ENCODE measurements at regions not wholly inside any gene's neighbourhood (a gene's known extent, or its start where the extent isn't known, plus 50 kb on each side); places are given as distances from the start of the nearest gene placed in this dataset.
"Not testable (repeated sequence)": the region's sequence is repeated elsewhere in the genome, so short reads cannot be mapped to it uniquely, and the experiment has no call there.

- no peaks in the 10 kb centered on the region for H3K4me1 ChIP-seq (ENCODE audit: control insufficient read depth, insufficient read depth, low read length)
- H3K27me3 ChIP-seq (ENCODE audit: control insufficient read depth, insufficient read depth, low read length), result no peaks in the 10 kb centered on the region
- no peaks in the 10 kb centered on the region for H3K36me3 ChIP-seq (ENCODE audit: control insufficient read depth, insufficient read depth, low read length)
- H3K4me3 ChIP-seq (ENCODE audit: low read depth, low read length), result no peak overlapping the region
- no peaks in the 10 kb centered on the region for H3K9me3 ChIP-seq (ENCODE audit: control insufficient read depth, insufficient read depth, low read length)
- no peak overlapping the region for H3K9ac ChIP-seq (ENCODE audit: low read depth, low read length)
Observed at GRCh38 chr2:125643128-125643527, 1012.8 kb upstream of the GYPC start.

GRCh38 chr2:125643585-125643984, 1012.4 kb upstream of the GYPC start:
- H3K9ac ChIP-seq (ENCODE audit: low read depth, low read length), result no peak overlapping the region
- H3K4me1 ChIP-seq (ENCODE audit: control insufficient read depth, insufficient read depth, low read length), result no peaks in the 10 kb centered on the region
- no peaks in the 10 kb centered on the region for H3K9me3 ChIP-seq (ENCODE audit: control insufficient read depth, insufficient read depth, low read length)
- H3K4me3 ChIP-seq (ENCODE audit: low read depth, low read length), result no peak overlapping the region
- H3K36me3 ChIP-seq (ENCODE audit: control insufficient read depth, insufficient read depth, low read length), result no peaks in the 10 kb centered on the region
- H3K27me3 ChIP-seq (ENCODE audit: control insufficient read depth, insufficient read depth, low read length), result no peaks in the 10 kb centered on the region

GRCh38 chr2:125644257-125644656, 1011.7 kb upstream of the GYPC start:
- Histone ChIP-seq H3K36me3 (ENCODE audit: control insufficient read depth, insufficient read depth, low read length) (no peaks in the 10 kb centered on the region), H3K27me3 (ENCODE audit: control insufficient read depth, insufficient read depth, low read length) (no peaks in the 10 kb centered on the region), H3K9me3 (ENCODE audit: control insufficient read depth, insufficient read depth, low read length) (no peaks in the 10 kb centered on the region), H3K4me1 (ENCODE audit: control insufficient read depth, insufficient read depth, low read length) (peaks cover 2% of the 10 kb centered on the region), H3K4me3 (ENCODE audit: low read depth, low read length) (no peak overlapping the region), H3K9ac (ENCODE audit: low read depth, low read length) (no peak overlapping the region)

- Histone ChIP-seq H3K4me3 (ENCODE audit: low read depth, low read length) (no peak overlapping the region), H3K9ac (ENCODE audit: low read depth, low read length) (no peak overlapping the region), H3K27me3 (ENCODE audit: control insufficient read depth, insufficient read depth, low read length) (no peaks in the 10 kb centered on the region), H3K36me3 (ENCODE audit: control insufficient read depth, insufficient read depth, low read length) (no peaks in the 10 kb centered on the region), H3K4me1 (ENCODE audit: control insufficient read depth, insufficient read depth, low read length) (peaks cover 2% of the 10 kb centered on the region), H3K9me3 (ENCODE audit: control insufficient read depth, insufficient read depth, low read length) (no peaks in the 10 kb centered on the region)
Observed at GRCh38 chr2:125652280-125652679, 1003.7 kb upstream of the GYPC start.

- Histone ChIP-seq H3K36me3 (ENCODE audit: control insufficient read depth, insufficient read depth, low read length) (no peaks in the 10 kb centered on the region), H3K4me1 (ENCODE audit: control insufficient read depth, insufficient read depth, low read length) (no peaks in the 10 kb centered on the region), H3K9me3 (ENCODE audit: control insufficient read depth, insufficient read depth, low read length) (no peaks in the 10 kb centered on the region), H3K9ac (ENCODE audit: low read depth, low read length) (no peak overlapping the region), H3K27me3 (ENCODE audit: control insufficient read depth, insufficient read depth, low read length) (no peaks in the 10 kb centered on the region), H3K4me3 (ENCODE audit: low read depth, low read length) (no peak overlapping the region)
Observed at GRCh38 chr2:125654226-125654625, 1001.7 kb upstream of the GYPC start.

GRCh38 chr2:125656190-125656589, 999.8 kb upstream of the GYPC start:
- Histone ChIP-seq H3K4me1 (ENCODE audit: control insufficient read depth, insufficient read depth, low read length) (no peaks in the 10 kb centered on the region), H3K36me3 (ENCODE audit: control insufficient read depth, insufficient read depth, low read length) (no peaks in the 10 kb centered on the region), H3K27me3 (ENCODE audit: control insufficient read depth, insufficient read depth, low read length) (no peaks in the 10 kb centered on the region), H3K9ac (ENCODE audit: low read depth, low read length) (no peak overlapping the region), H3K9me3 (ENCODE audit: control insufficient read depth, insufficient read depth, low read length) (no peaks in the 10 kb centered on the region), H3K4me3 (ENCODE audit: low read depth, low read length) (no peak overlapping the region)

- Histone ChIP-seq H3K4me3 (ENCODE audit: low read depth, low read length) (no peak overlapping the region), H3K9me3 (ENCODE audit: control insufficient read depth, insufficient read depth, low read length) (no peaks in the 10 kb centered on the region), H3K4me1 (ENCODE audit: control insufficient read depth, insufficient read depth, low read length) (no peaks in the 10 kb centered on the region), H3K27me3 (ENCODE audit: control insufficient read depth, insufficient read depth, low read length) (no peaks in the 10 kb centered on the region), H3K36me3 (ENCODE audit: control insufficient read depth, insufficient read depth, low read length) (no peaks in the 10 kb centered on the region), H3K9ac (ENCODE audit: low read depth, low read length) (no peak overlapping the region)
Observed at GRCh38 chr2:125658583-125658982, 997.4 kb upstream of the GYPC start.

- not testable (repeated sequence) for H3K9me3 ChIP-seq (ENCODE audit: control insufficient read depth, insufficient read depth, low read length); H3K9ac ChIP-seq (ENCODE audit: low read depth, low read length); H3K27me3 ChIP-seq (ENCODE audit: control insufficient read depth, insufficient read depth, low read length); H3K36me3 ChIP-seq (ENCODE audit: control insufficient read depth, insufficient read depth, low read length); H3K4me3 ChIP-seq (ENCODE audit: low read depth, low read length); H3K4me1 ChIP-seq (ENCODE audit: control insufficient read depth, insufficient read depth, low read length)
Observed at GRCh38 chr2:125660369-125660768, 995.6 kb upstream of the GYPC start.

GRCh38 chr2:125667630-125668029, 988.3 kb upstream of the GYPC start:
- H3K4me1 ChIP-seq (ENCODE audit: control insufficient read depth, insufficient read depth, low read length), result no peaks in the 10 kb centered on the region
- no peaks in the 10 kb centered on the region for H3K27me3 ChIP-seq (ENCODE audit: control insufficient read depth, insufficient read depth, low read length)
- no peaks in the 10 kb centered on the region for H3K9me3 ChIP-seq (ENCODE audit: control insufficient read depth, insufficient read depth, low read length)
- H3K4me3 ChIP-seq (ENCODE audit: low read depth, low read length), result no peak overlapping the region
- no peak overlapping the region for H3K9ac ChIP-seq (ENCODE audit: low read depth, low read length)
- H3K36me3 ChIP-seq (ENCODE audit: control insufficient read depth, insufficient read depth, low read length), result no peaks in the 10 kb centered on the region

- no peaks in the 10 kb centered on the region for H3K9me3 ChIP-seq (ENCODE audit: control insufficient read depth, insufficient read depth, low read length)
- H3K27me3 ChIP-seq (ENCODE audit: control insufficient read depth, insufficient read depth, low read length), result no peaks in the 10 kb centered on the region
- H3K36me3 ChIP-seq (ENCODE audit: control insufficient read depth, insufficient read depth, low read length), result no peaks in the 10 kb centered on the region
- no peak overlapping the region for H3K9ac ChIP-seq (ENCODE audit: low read depth, low read length)
- H3K4me1 ChIP-seq (ENCODE audit: control insufficient read depth, insufficient read depth, low read length), result no peaks in the 10 kb centered on the region
- no peak overlapping the region for H3K4me3 ChIP-seq (ENCODE audit: low read depth, low read length)
Observed at GRCh38 chr2:125679903-125680302, 976.1 kb upstream of the GYPC start.

GRCh38 chr2:125680809-125681208, 975.1 kb upstream of the GYPC start:
- H3K9me3 ChIP-seq (ENCODE audit: control insufficient read depth, insufficient read depth, low read length), result no peaks in the 10 kb centered on the region
- no peak overlapping the region for H3K4me3 ChIP-seq (ENCODE audit: low read depth, low read length)
- no peaks in the 10 kb centered on the region for H3K4me1 ChIP-seq (ENCODE audit: control insufficient read depth, insufficient read depth, low read length)
- H3K36me3 ChIP-seq (ENCODE audit: control insufficient read depth, insufficient read depth, low read length), result no peaks in the 10 kb centered on the region
- no peak overlapping the region for H3K9ac ChIP-seq (ENCODE audit: low read depth, low read length)
- H3K27me3 ChIP-seq (ENCODE audit: control insufficient read depth, insufficient read depth, low read length), result no peaks in the 10 kb centered on the region

- H3K4me1 ChIP-seq (ENCODE audit: control insufficient read depth, insufficient read depth, low read length), result no peaks in the 10 kb centered on the region
- H3K9ac ChIP-seq (ENCODE audit: low read depth, low read length), result no peak overlapping the region
- no peaks in the 10 kb centered on the region for H3K27me3 ChIP-seq (ENCODE audit: control insufficient read depth, insufficient read depth, low read length)
- no peaks in the 10 kb centered on the region for H3K36me3 ChIP-seq (ENCODE audit: control insufficient read depth, insufficient read depth, low read length)
- H3K9me3 ChIP-seq (ENCODE audit: control insufficient read depth, insufficient read depth, low read length), result no peaks in the 10 kb centered on the region
- no peak overlapping the region for H3K4me3 ChIP-seq (ENCODE audit: low read depth, low read length)
Observed at GRCh38 chr2:125681576-125681975, 974.4 kb upstream of the GYPC start.

Data from iPS-15b (cell line).